HPDE6-E6E7 (cell line): ENCODE measurements at regions not wholly inside any gene's neighbourhood (a gene's known extent, or its start where the extent isn't known, plus 50 kb on each side); places are given as distances from the start of the nearest gene placed in this dataset.

ENCODE experiments used
- DNase-seq: peaks from one replicate; pipeline ENCODE4 v3.0.0; 2011; ENCODE audit warnings: missing footprints; ENCODE audit errors: extremely low spot score

GRCh38 chr5:105593011-105593760 is 2030.6 kb upstream of the NUDT12 start:
- no peak for DNase-seq

GRCh38 chr5:105587963-105588662 is 2025.5 kb upstream of the NUDT12 start:
- no peak for DNase-seq

GRCh38 chr5:105581988-105582690 is 2019.5 kb upstream of the NUDT12 start:
- DNase-seq = no peak

GRCh38 chr5:105573575-105573974 is 2011.0 kb upstream of the NUDT12 start:
- DNase-seq = peak; percentile 46

DNA sequence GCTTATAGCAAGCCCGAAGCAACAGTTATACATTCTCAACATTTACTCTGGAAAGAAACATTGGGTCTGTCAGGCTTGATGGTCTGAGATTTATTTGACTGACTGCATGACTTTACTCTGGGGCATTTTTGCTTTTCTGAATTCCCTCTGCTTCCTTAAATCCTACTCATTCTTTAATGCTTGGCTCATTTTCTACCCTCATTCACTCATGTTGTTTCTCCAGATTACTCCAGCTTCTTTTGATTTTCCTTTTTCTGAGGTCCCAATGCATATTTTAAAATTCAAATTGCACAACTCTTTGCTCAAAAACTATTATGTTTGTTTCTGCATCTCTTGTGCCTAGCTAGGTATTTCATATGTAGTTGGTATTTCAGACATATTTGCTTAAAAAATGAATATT is 2002.9 kb upstream of the NUDT12 start:
- no peak for DNase-seq

DNA sequence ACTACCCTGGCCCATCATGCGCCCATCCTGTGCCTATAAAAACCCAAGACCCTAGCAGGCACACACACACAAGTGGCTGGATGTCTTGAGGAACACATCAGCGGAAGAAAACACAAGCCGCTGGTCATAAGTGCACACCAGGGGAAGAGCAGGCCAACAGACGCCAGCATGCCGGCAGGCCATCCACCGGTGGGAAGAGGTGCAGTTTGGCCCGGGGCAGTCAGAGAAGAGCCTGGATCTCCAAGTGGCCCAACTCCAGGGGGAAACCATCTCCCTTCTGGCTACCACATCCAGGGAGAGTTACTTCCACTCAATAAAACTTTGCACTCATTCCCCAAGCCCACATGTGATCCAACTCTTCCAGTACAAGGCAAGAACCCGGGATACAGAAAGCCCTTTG is 2001.3 kb upstream of the NUDT12 start:
- no peak for DNase-seq

- DNase-seq = no peak
Measured at GRCh38 chr5:105554568-105555169, 1992.1 kb upstream of the NUDT12 start.

- no peak for DNase-seq
Measured at GRCh38 chr5:105544300-105544699, 1981.7 kb upstream of the NUDT12 start.

DNA sequence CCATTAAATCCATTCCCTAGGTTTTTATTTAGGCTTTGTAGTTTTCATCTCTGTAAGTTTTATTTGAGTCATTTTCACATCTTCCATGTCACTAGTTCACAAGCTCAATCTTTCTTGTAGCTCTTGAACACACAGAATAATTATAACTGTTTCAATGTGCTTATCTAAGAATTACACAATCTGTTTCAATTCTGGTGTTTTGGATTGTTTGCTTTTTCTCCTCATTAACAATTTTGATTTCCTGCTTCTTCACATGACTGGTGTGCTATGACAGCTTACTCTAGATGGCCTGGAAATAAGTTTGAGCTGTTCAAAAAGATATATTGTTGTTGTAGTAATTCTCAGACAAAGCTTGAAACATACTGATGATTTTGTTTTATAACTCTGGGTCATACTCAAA is 1974.1 kb upstream of the NUDT12 start:
- no peak for DNase-seq

DNA sequence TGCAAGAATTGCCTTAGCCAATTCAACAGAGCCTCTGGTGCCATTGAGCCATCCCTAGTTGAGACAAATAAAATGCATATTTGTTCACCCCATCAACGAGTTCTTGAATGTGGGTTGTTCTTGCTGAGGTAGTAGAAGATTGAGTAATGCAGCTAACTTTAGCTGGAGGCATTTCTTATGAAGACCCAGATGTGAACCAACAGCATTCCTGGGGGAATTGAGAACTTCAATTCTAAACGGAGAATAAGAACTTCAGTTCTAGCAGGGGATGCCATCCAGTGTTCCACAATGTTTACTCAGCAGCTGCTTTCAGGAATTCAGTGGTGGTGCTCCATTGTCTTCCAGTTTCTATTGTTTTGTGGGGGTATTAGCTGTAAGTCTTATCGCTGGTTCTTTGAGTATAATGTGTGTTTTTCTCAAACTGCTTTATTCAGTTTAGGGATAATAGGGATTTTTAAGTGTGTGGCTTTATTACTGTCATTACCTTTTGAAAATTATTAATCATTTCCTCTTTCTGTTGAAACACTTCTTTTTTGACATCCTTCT is 1968.2 kb upstream of the NUDT12 start:
- DNase-seq = no peak

DNA sequence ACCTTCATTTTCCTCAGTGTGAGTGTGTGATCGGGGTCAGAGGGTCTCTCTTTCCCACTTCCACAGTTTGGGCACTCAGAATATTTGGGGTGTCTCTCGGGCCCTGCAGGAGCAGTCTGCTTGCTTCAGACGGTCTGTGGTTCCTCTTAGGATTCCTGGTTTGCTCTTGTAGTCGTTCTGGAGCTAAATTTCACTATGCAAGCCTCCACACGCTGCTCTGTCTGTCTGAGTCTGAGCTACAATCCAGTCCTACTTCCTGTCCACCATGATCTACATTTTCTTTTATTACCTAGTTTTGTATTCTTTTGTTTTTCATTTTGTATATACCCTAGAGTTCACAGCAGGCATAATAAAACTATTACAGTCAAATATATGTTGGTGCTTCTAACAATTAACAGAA is 1967.3 kb upstream of the NUDT12 start:
- no peak for DNase-seq

- DNase-seq = peak; percentile 25
Measured at GRCh38 chr5:105508519-105508918, 1945.9 kb upstream of the NUDT12 start.

DNA sequence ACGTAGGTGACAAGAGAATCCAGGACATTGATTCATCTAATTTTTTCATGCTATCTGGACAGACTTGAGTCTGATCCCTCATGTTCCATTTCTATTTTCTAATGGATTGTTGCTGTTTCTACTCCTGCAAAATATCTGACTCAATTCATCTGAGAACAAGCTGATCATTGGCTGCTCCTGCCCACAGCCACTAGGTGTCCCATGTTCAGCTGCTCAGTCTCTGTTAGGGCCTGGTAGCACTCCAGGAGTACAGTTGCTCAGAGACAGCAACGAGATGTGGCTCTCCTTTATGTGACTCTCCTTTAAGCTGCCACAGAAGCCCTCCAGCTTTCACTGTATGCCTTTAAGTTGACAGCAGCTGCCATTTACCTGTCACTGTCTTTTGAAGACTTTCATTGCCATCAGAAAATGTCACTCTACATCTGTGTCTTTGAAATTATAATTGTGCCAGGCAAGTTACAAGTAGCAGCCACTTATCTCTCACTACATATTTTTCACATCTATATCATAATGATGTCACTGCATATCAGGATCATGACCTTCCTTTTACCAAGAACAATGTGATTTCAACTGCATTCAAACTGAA is 1944.2 kb upstream of the NUDT12 start:
- DNase-seq = peak; percentile 47

- DNase-seq = no peak
Measured at GRCh38 chr5:105503950-105504349, 1941.4 kb upstream of the NUDT12 start.

DNA sequence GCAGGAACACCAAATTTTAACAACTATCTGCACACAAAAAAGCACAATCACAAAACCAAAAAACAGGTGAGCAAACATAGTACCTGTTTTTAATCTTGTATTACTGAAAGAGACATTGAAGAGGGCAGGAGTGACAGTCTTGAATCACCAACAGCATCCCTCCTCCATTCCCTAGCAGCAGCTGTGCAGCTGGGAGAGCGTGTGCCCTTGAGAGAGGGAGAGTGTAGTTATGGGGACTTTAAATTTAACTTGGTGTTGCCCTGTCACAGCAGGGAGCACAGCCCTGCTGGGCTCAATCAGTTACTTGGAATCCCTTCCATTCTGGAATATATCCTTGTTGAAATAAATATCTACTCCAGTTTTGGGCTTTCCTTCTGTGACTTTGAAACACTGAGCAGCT is 1938.7 kb upstream of the NUDT12 start:
- no peak for DNase-seq

- no peak for DNase-seq
Measured at GRCh38 chr5:105475401-105475800, 1912.8 kb upstream of the NUDT12 start.

DNA sequence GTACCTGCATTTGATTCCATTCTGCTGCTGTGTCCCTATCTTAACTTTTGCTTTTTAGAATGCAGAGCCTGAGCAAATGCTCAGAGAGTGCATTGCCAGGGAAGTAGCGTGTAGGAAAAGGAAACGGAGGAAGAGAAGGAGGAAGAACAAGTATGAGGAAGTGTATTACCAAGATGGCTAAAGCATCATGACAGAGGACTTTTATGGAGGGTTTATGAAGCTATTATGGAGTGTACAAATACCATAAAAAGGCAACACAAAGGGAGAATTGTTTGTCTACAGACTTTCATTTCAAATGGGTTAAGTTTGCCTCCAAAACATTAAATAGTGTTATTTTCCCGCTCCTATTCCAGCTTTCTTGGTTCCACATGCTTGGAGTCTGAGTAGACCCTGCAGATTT is 1899.8 kb upstream of the NUDT12 start:
- no peak for DNase-seq

DNA sequence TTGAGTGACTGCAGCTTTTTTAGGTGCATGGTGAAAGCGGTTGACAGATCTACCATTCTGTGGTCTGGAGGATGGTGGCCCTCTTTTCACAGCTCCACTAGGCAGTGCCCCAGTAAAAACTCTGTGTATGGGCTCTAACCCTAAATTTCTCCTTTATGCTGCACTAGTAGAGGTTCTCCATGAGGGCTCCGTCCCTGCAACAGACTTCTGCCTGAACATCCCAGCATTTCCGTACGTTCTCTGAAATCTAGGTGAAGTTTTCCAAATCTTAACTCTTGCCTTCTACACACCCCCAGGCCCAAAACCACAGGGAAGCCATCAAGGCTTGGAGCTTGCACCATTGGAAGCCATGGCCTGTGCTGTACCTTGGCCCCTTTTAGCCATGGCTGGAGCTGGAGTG is 1898.1 kb upstream of the NUDT12 start:
- no peak for DNase-seq

DNA sequence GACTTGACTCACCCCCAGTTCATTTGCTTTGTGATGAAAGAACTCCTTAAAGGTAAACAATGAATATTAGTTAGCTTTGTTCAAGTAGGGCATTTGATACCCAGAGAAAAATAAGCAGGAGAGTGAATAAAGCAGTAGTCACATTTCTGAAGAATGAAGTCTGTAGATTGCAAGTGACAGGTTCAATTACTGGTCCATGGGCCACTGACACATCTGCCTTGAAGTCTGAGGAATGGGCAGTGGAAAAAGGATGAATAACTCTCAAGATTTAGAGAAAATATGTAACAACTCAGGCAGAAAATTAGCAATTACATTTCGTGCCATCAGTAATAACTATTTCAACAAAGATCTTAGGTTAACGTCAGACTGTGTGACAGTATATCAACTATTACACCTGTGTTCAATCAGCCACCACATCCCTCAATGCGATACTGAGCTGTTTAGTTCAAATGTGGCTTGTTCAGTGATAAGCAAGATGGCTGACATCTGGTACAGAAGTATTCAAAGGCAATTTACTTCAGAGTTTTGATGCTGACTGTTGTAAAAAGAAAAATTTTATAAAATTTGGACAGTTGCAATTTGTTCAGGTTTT is 1890.7 kb upstream of the NUDT12 start:
- DNase-seq = no peak

GRCh38 chr5:105448271-105448670 is 1885.7 kb upstream of the NUDT12 start:
- no peak for DNase-seq

- no peak for DNase-seq
Measured at GRCh38 chr5:105430516-105430915, 1867.9 kb upstream of the NUDT12 start.
